ENCODE measurements at regions not wholly inside any gene's neighbourhood (a gene's known extent, or its start where the extent isn't known, plus 50 kb on each side); places are given as distances from the start of the nearest gene placed in this dataset.

DNA sequence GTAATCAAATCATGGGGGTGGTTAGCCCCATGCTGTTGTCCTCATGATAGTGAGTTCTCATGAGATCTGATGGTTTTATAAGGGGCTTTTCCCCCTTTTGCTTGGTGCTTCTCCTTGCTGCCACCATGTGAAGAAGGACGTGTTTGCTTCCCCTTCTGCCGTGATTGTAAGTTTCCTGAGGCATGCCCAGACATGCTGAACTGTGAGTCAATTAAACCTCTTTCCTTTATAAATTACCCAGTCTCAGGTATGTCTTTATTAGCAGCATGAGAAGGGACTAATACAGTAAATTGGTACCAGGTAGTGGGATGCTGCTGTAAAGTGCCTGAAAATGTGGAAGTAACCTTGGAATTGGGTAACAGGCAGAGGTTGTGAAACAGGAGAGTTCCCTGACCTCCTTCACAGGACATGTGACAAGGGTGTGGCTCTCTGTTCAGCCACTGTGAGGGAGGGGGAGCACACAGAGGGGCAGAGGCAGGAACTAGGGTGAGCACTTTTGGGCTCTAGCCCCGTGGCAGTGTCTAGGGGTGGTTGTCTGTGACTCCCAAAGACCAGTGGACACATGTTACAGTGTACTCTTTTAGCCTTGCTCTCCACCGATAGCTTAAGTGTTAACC lies 105.3 kb downstream of the BACH1 start:
- RAD21 ChIA-PET (ENCODE audit: unreplicated experiment), result no interaction called here
- WGBS (ENCODE audit: insufficient coverage, insufficient replicate concordance, low lambda C conversion rate, missing lambda C conversion rate), result 96% methylated on average over 4 of the region's 4 CpGs
- H3K36me3 ChIP-seq (ENCODE audit: control insufficient read depth in 2 of 2, insufficient read depth in 2 of 2, low read length in 1 of 2), result no peaks in the 10 kb centered on the region
- ATAC-seq (peak; percentile 17; the same call in 2 of the 3 replicates), FAIRE-seq (no peak), DNase-seq (ENCODE audit: low read depth, low spot score) (no peak)
- no peak overlapping the region for H2AFZ ChIP-seq (ENCODE audit: control insufficient read depth, low read depth, low read length)
- SMC1A ChIA-PET (ENCODE audit: uncharacterized antibody, unreplicated experiment), result no interaction called here
- H3K79me2 ChIP-seq (ENCODE audit: control insufficient read depth, insufficient read depth, low read length), result no peaks in the 10 kb centered on the region
- no peak overlapping the region for H3K4me2 ChIP-seq (ENCODE audit: control insufficient read depth, insufficient read depth)
- no peaks in the 10 kb centered on the region for H3K4me1 ChIP-seq (ENCODE audit: control insufficient read depth, insufficient read depth, low read length)
- no peak overlapping the region; the same call in 1 of the 2 replicates for H3K27ac ChIP-seq (ENCODE audit: control insufficient read depth, insufficient read depth)
- TF ChIP-seq WRNIP1 (IDR thresholded peaks at IDR 0.05; ENCODE audit: borderline replicate concordance, low read depth, low read length), result no peak
- no peak for TF ChIP-seq SRF (IDR thresholded peaks at IDR 0.05; ENCODE audit: low read depth in 2 of 2, low read length in 2 of 2)
- no peak for TF ChIP-seq SIN3A (IDR thresholded peaks at IDR 0.05; ENCODE audit: low read depth, low read length)
- TF ChIP-seq SREBF2 (IDR thresholded peaks at IDR 0.05; ENCODE audit: low read length), result no peak
- TF ChIP-seq ASH2L (IDR thresholded peaks at IDR 0.05; ENCODE audit: borderline replicate concordance, low read depth), result no peak
- no peak for TF ChIP-seq MYB (IDR thresholded peaks at IDR 0.05; ENCODE audit: borderline replicate concordance, low read depth, low read length)
- no peak for TF ChIP-seq CBX5 (IDR thresholded peaks at IDR 0.05; ENCODE audit: low read depth)
- TF ChIP-seq STAT1 (conservative IDR thresholded peaks at IDR 0.05), result no peak
- TF ChIP-seq ZNF274 (IDR thresholded peaks at IDR 0.05; ENCODE audit: insufficient read depth, insufficient read length), result no peak
- TF ChIP-seq TCF12 (IDR thresholded peaks at IDR 0.05; ENCODE audit: low read depth, low read length), result no peak
- no peak for TF ChIP-seq MEF2A (IDR thresholded peaks at IDR 0.05; ENCODE audit: insufficient read depth, low read depth, low read length)
- TF ChIP-seq, protein P1, sequence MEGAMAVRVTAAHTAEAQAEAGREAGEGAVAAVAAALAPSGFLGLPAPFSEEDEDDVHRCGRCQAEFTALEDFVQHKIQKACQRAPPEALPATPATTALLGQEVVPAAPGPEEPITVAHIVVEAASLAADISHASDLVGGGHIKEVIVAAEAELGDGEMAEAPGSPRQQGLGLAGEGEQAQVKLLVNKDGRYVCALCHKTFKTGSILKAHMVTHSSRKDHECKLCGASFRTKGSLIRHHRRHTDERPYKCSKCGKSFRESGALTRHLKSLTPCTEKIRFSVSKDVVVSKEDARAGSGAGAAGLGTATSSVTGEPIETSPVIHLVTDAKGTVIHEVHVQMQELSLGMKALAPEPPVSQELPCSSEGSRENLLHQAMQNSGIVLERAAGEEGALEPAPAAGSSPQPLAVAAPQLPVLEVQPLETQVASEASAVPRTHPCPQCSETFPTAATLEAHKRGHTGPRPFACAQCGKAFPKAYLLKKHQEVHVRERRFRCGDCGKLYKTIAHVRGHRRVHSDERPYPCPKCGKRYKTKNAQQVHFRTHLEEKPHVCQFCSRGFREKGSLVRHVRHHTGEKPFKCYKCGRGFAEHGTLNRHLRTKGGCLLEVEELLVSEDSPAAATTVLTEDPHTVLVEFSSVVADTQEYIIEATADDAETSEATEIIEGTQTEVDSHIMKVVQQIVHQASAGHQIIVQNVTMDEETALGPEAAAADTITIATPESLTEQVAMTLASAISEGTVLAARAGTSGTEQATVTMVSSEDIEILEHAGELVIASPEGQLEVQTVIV (IDR thresholded peaks at IDR 0.05; ENCODE audit: borderline replicate concordance, partially characterized antibody), result no peak
- TF ChIP-seq ESRRA (IDR thresholded peaks at IDR 0.05; ENCODE audit: low read length), result no peak
- TF ChIP-seq NFYA (IDR thresholded peaks at IDR 0.05; ENCODE audit: borderline replicate concordance, low read depth, low read length), result no peak
- TF ChIP-seq, protein P2, sequence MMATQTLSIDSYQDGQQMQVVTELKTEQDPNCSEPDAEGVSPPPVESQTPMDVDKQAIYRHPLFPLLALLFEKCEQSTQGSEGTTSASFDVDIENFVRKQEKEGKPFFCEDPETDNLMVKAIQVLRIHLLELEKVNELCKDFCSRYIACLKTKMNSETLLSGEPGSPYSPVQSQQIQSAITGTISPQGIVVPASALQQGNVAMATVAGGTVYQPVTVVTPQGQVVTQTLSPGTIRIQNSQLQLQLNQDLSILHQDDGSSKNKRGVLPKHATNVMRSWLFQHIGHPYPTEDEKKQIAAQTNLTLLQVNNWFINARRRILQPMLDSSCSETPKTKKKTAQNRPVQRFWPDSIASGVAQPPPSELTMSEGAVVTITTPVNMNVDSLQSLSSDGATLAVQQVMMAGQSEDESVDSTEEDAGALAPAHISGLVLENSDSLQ (IDR thresholded peaks at IDR 0.05), result no peak
- no peaks in the 10 kb centered on the region for H4K20me1 ChIP-seq (ENCODE audit: control insufficient read depth, insufficient read depth)
- H3K27me3 ChIP-seq (replicated peaks in 1 of 2; ENCODE audit: control insufficient read depth in 2 of 2, insufficient read depth in 2 of 2, low read length in 1 of 2), result no peaks in the 10 kb centered on the region
- no peak overlapping the region for H3K4me3 ChIP-seq
- no peaks in the 10 kb centered on the region; the same call in 1 of the 3 replicates for H3K9me3 ChIP-seq (replicated peaks; ENCODE audit: control insufficient read depth, insufficient read depth, low read length)
- in situ Hi-C loops (cut with MboI) (no loop called here), intact Hi-C loops (cut with micrococcal nuclease; ENCODE audit: unreplicated experiment) (no loop called here)
- CTCF ChIA-PET, result interaction anchor here (0.6 kb wide), 1 partner anchor 9 kb away, joined by 3 read pairs; no protein-coding TSS in a partner anchor
- BruUV-seq (replicated peaks), result no TSS peak
- POLR2A ChIA-PET, result no interaction called here
- H3K9ac ChIP-seq (ENCODE audit: control insufficient read depth, insufficient read depth, low read length), result no peak overlapping the region
